ENCODE measurements at regions not wholly inside any gene's neighbourhood (a gene's known extent, or its start where the extent isn't known, plus 50 kb on each side); places are given as distances from the start of the nearest gene placed in this dataset.

DNA sequence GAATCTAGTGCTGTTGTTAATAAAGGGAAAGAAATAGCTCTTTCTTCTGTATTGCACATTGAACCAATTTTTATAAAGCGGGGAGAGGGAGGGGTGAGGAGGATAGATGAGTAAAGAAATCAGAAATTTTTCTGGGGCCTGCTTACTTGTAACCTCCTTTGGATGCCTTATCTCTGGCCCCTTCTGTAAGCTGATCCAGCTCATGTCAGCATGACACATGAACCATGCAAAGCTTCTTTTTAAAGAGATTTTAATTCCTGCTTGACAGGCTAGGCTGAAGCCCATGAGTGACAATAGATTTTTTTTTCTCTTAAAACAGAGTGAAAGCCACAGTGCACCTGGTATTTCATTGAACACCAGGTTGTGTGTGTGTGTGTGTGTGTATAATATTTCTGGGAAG lies 325.3 kb downstream of the PRL start:
- DNase-seq, result no peak

- no peak for DNase-seq
These were observed 324.3 kb downstream of the PRL start for GRCh38 chr6:21972516-21972915.

DNA sequence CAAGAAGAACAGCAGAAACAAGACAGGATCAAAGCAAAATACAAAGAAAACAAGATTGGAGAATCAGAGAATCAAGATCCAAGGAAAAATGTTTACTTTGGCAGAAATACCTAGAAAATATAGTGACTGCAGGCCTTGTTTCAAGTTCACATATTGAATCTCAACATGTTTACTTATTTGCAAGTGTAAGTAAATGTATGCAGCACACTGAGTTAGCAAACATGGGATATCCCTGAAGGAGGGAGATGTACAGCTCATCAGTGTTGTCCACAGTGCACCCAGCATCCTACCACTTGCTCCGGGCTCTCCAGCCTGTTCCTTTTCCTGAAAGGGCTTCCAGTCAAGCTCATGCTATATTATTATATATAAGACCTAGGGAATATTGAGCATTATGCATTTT lies 319.5 kb downstream of the PRL start:
- DNase-seq, result no peak

DNA sequence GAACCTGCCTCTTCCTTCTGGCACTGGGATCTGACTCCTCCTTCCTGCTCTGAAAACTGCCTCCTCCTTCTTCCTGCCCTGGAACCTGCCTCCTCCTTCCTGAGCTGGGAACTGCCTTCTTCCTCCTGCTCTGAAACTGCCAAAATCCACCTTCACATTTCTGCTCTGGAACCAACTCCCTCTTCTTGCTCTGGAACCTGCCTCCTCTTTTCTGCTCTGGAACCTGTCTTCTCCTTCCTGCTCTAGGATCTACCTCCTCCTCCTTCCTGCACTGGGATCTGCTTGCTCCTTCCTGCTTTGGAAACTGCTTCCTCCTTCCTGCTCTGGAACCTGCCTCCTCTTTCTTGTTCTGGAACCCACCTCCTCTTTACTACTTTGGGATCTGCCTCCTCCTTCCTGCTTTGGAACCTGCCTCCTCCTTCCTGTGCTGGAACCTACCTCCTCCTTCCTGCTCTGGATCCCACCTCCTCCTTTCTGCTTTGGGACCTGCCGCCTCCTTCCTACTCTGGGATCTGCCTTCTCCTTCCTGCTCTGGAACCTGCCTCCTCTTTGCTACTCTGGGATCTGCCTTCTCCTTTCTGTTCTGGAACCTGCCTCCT lies 315.5 kb downstream of the PRL start:
- no peak for DNase-seq

- DNase-seq, result no peak
These were observed 312.7 kb downstream of the PRL start for GRCh38 chr6:21984135-21984534.

DNA sequence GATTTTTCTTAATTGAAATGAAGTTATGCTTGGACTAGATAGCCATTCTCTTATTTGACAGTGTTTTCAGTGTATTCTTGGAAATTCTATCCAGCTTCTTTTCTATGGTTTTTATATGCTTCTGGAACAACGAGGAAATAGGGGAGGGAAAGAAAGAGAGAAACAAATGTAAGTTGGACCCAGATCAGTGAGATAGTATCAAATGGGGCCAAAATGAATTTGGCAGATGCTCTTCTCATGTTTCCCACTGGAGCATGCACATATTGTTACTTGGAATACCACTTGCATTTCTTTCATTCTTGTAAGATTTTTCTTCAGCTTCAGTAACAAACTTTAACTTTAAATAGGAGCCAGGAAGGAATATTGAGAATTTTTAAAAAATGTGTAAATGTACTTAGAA lies 312.3 kb downstream of the PRL start:
- DNase-seq, result no peak

- no peak for DNase-seq
These were observed 310.9 kb downstream of the PRL start for GRCh38 chr6:21985904-21986303.

DNA sequence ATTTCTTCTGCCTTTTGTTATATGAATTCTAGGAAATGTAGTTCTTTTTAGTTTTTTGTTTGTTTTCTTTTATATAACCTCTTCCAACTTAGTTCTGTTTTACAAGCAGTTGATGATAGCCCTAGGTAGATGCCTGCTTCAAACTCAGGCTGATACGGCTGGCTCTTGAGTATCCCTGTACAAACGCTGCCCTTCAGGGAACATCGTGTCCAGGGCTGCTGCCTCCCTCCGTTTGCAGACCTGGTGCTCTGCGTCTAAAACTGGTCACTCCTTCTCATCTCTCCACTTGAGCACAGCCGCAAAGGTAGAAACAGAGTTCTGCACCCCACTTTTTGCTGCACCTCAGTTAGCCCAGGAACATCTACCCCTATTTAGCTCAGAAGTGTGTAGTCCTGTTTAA lies 310.1 kb downstream of the PRL start:
- no peak for DNase-seq

DNA sequence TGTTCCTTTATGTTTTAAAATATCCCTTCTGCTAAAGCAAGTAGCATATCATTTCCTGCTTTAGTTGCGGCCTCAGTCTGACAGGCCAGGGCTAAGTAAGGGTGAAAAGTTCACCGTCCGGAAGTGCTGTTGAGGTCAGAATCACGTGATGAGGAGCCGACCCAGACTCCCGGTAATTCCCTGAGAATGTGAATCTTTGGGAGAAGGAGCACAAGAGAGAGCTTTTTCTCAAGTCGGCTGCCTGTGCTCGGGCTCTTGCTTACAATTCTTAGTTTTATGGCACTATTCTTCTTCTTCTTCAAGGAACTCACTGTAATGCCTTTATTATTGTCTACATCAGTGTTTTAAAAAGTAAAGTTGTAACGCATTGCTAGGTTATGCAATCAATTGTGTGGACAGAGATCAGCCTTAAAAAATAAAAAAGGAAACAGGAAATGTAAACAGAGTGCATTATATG lies 309.3 kb downstream of the PRL start:
- no peak for DNase-seq

DNA sequence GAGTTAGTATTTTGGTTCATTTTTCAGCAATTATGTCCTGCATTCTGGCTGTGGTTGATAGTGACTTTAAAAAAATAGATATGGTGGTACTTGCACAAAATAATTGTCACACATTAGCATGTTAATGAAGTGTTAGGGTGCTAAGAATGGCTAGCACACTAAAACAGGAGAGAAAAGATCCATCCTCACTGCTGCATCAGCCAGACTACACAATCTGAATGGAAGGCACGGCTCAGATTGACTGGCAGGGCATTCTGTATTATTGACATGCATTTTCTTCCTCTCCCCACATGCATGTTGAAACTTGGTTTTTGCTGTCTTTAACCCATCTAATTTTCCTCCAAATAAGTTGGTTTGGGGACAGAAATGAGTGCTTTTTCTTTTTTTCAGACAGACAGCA lies 306.3 kb downstream of the PRL start:
- DNase-seq, result no peak

GRCh38 chr6:21992178-21992967 lies 304.5 kb downstream of the PRL start:
- DNase-seq, result no peak

DNA sequence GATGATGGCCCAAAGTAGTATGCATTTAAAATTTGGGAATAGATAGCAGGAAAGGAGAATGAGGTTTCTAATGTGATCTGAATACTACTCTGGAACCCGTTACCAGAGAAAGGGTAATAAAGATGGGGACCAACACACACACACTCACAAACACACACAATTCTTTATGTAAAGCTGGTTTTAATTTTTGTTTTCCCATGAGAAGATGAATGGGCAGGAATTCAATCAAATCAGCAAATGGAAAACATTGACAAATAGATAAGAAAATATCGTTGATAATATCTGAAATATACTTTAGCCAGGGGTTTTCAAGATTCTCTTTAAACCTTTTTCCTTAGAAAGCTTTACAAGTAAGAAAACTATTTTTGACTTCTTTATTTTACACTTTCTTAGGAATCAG lies 303.0 kb downstream of the PRL start:
- no peak for DNase-seq

GRCh38 chr6:21994821-21995220 lies 302.0 kb downstream of the PRL start:
- no peak for DNase-seq

- no peak for DNase-seq
These were observed 301.5 kb downstream of the PRL start for GRCh38 chr6:21995318-21995717.

DNA sequence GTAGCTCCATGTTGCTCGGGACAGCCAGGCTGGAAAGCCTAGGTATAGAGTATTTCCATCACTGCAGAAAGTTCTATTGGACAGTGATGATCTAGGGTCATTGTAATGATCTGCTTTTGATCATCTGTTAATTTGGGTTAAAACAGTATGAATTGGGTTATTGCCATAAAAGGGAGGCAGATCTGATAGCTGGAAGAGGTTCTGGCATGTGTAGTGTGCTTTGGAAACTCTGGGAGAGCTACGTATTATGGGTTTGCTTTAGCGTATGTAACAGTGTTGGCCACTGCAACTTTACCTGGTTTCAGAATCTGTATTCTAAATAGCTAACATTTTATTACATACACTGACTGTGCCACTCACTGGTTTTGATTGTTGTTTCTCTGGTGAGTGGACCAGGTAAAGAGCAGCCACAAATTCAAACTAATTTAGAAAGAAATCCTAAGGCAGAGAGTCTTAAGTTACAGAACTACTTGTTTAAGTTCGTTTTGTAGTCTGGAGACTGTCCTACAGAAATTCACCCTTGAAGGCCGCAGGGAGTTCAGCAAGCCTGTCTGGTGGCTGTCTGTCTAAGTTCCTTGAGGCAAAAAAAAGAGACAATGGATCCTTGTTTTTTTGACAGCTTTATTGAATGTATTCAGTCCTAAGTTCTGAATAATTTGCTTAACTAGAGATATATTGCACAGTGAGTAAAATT lies 300.3 kb downstream of the PRL start:
- no peak for DNase-seq

GRCh38 chr6:21997119-21998037 lies 299.5 kb downstream of the PRL start:
- no peak for DNase-seq

DNA sequence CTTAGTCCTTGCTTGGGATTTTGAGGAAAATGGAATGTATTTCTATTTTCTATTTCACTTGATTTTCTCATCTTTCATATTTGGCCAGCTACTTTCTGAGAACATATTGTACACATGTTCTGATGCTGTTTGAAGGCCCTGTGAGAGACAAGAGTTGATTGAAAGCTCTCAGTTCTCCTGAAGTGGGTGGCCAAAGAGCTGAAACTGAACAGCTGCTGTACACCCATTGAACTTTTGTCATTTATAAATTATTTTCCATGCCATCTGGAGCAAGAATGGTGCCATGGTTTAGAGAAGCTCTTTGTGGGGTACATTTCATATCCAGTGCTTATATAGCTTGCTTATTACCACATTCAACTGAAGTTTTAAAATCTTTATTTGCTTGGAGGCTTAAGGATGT lies 298.3 kb downstream of the PRL start:
- no peak for DNase-seq

DNA sequence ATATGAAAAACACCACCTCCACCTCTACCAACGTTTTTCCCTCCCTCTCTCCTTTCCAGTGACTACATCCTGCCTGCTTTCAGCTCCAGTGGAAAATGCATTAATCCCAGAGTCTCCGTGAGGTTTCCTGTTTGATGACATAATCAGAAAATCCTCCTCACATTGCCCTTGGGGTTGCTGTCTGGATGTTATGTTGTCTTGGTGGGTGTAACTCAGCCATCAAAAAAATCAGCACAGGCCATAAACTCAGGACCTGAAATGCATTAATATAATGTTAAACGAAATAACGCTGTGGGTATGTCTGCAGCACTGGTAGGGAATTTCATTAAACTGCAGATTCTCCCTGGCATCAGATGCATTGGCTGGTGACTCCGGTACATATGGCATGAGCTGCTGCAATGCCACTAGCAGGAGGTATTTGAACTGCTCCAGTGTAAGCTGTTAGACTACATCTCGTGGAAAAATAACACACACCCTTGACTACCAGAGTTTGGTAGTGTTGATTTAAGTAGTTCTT lies 297.8 kb downstream of the PRL start:
- no peak for DNase-seq

- no peak for DNase-seq
These were observed 297.1 kb downstream of the PRL start for GRCh38 chr6:21999741-22000140.

GRCh38 chr6:22001396-22002027 lies 295.3 kb downstream of the PRL start:
- no peak for DNase-seq

GRCh38 chr6:22003287-22003686 lies 293.5 kb downstream of the PRL start:
- DNase-seq, result no peak

DNA sequence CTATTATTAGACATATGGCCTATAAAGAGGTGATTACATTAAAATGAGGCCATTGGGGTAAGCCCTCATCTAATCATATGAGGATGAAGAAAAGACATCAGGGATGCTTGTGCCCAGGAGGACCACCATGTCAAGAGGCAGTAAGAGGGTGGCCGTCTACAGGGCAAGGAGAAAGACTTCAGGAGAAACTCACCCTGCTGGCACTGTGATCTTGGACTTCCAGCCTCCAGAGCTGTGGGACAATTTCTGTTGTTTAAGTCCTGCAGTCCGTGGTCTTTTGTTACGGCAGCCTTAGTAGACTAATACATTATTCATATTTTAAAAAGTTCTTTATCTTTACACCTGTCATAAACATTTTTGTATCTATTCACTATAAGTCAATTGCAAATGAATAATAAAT lies 290.0 kb downstream of the PRL start:
- DNase-seq, result no peak
